Stimulated activated CD4-positive, alpha-beta T cell treated with anti-CD3 and anti-CD28 coated beads, Interleukin-15, amount 100 ng/mL, for 48 hours (primary cell): ENCODE measurements at regions not wholly inside any gene's neighbourhood (a gene's known extent, or its start where the extent isn't known, plus 50 kb on each side); places are given as distances from the start of the nearest gene placed in this dataset.

ENCODE experiments used
- DNase-seq, 2 donors: peaks; one replicate each; pipeline ENCODE4 v3.0.0-alpha.2; 2020; ENCODE audit warnings: low read depth in 2 of 2

DNA sequence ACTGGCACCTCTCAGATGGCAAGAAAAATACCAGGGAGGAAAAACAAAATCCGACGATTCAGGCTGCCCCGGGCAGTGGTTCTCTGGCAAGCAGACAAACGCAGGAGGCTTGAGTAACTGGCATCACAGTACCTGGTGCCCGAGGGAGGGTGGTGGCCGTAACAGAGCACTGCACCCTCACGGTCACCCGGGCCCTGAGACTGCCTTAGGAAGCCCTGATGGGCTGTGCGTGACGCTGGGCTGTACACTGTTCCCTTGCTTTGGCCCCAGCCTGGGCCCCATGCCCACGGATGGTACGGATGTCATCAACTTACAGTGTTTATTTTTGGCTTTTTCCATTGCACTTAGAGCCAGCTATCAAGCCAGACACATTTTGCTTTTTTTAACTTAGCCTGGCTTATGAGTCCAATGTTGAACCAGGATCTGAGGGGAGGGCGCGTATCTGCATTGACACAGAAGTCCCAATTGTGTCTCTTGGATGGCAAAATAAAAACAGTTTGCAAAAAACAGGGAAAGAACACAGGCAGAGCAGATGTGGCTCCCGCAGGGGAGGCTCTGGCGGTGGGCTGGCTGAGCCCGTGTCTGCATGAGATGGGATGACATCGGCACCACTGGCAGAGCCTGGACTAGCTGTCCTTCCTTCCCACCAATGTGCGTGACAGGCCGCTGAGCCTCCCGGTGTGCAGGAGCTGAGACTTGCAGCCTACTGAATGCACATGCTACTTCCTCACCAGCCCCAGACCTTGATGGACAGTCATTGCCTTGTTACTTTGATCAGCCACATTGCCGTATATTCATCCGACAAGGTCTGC lies 287.7 kb downstream of the FOXL1 start:
- no peak for DNase-seq

GRCh38 chr16:86866986-86867722 lies 288.8 kb downstream of the FOXL1 start:
- DNase-seq: no peak

DNA sequence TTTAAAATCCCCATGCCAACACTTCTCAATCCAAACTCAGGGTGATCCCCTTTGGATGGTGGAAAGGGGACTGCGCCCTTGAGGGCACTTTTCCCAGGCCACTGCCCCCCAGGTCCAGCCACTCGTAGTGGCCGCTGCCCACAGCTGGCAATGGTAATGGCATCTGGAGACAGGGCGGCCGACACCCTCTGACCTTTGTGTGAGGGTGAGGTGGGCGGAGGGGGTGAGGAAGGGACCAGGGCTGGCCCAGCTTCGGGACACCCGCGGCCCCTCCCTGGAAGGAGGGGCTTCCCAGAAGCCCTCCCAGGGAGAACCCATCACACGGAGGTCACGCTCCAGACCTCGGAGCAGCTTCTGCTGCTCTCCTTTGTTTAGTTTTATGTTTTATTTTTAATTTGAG lies 289.7 kb downstream of the FOXL1 start:
- DNase-seq: no peak

DNA sequence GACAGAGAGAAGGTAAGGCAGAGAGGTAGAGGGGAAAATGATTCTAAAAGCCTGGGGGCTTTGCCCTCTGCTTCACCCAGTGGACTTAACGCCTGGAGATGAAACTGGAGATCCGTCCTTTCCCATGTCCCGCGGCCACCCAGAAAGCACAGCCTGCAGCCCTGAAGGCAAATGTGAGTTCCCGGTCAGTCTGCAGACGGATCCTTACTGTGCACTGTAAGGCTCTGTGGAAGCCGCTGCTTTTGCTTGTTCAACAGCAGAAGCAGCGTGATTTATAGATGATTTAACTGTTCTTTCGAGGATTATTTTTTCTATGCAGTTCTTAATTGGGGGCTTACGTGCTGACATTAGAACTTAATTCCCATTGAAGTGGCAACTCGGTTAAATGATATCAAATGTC lies 290.4 kb downstream of the FOXL1 start:
- DNase-seq: no peak

GRCh38 chr16:86869288-86870022 lies 291.1 kb downstream of the FOXL1 start:
- DNase-seq: no peak

DNA sequence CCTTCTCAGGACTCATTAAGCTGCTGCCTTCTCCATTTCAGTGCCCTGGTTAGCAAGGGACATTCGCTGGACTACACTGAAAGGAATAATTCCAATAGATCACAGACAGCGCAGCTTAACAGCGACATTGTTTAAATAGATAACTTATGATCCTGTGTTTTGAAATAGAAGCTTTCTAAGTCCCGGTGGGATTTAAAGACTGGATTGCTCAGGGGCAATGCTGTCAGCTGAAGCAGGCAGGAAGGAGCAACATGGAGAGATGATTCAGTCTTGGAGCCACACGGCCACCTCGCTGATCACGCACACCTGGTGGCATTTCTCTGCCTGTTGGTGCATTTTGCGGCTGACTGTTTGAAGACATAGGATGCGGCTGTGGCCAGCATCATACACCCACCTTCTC lies 292.0 kb downstream of the FOXL1 start:
- no peak for DNase-seq

DNA sequence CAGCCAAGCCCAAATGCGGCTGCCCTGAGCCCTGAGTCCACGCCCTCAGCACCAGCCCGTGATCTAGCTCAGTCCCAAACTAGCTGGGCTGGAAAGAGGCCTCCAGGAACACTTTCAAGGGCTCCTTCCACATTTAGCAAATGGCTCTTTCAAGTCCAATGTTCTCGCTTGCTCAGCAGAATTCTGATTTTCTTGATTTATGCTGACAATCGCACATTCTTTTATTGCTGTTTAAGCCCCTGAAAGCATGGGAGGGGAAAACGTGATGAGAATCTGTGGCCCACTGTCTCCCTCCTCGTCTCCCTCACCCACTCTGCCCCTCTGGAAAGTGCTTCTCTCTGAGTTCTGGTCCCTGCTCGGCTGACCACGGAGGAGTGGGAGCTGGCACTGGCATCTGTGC lies 293.8 kb downstream of the FOXL1 start:
- no peak for DNase-seq

- no peak for DNase-seq
These were observed 294.5 kb downstream of the FOXL1 start for GRCh38 chr16:86872833-86873232.

GRCh38 chr16:86874141-86874540 lies 295.8 kb downstream of the FOXL1 start:
- peak in 1 of 2 donors; percentile 14 for DNase-seq

DNA sequence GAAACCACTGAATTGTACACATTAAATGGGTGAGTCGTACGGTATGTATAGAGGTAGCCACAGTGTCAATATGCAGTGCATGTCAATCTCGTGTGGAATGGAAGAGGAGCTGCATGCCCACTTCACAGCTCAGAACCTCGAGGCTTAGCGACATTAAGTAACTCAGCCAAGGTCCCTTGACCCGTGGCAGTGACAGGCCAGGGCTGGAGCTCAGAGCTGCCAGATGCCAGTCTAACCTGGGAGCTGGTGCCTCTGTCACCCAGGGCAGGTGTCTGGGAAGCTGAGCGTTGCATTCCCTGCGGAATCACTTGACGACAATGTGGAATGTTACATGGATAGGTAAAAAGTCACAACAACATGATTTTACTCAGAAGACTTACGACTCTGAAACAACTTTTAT lies 298.1 kb downstream of the FOXL1 start:
- no peak for DNase-seq

DNA sequence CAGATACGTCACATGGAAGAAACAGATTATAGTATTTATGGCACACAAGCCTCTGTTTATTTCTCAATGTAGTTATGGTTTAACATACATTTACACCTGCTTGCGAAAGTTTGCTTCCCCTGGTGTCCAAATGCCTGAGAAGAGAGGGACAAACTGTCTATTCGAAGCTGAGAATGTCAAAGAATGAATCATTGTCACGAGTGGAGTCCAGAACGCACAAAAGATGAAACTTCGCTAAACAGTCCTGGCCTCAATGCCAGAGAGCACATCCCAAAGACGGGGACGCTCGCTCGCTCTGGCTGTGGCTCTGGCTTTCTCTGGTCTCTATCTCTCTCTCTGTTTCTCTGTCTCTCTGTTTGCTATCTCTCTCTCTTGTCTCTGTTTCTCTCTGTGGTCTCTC lies 298.8 kb downstream of the FOXL1 start:
- no peak for DNase-seq

DNA sequence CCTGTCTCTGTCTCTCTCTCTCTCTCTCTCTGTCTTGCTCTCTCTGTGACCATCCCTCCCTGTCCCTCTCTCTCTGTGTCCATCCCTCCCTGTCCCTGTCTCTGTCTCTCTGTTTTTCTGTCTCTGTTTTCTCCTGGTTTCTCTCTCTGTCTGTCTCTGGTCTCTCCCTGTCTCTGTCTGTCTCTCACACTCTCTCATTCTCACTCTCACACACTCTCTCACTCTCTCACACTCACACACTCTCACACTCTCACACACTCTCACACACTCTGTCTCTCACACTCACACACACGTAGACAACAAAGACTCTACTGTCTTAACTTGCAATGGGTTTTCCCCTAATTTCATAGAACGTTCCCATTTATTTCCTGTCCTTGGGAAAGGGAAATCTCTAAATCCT lies 299.5 kb downstream of the FOXL1 start:
- no peak for DNase-seq

DNA sequence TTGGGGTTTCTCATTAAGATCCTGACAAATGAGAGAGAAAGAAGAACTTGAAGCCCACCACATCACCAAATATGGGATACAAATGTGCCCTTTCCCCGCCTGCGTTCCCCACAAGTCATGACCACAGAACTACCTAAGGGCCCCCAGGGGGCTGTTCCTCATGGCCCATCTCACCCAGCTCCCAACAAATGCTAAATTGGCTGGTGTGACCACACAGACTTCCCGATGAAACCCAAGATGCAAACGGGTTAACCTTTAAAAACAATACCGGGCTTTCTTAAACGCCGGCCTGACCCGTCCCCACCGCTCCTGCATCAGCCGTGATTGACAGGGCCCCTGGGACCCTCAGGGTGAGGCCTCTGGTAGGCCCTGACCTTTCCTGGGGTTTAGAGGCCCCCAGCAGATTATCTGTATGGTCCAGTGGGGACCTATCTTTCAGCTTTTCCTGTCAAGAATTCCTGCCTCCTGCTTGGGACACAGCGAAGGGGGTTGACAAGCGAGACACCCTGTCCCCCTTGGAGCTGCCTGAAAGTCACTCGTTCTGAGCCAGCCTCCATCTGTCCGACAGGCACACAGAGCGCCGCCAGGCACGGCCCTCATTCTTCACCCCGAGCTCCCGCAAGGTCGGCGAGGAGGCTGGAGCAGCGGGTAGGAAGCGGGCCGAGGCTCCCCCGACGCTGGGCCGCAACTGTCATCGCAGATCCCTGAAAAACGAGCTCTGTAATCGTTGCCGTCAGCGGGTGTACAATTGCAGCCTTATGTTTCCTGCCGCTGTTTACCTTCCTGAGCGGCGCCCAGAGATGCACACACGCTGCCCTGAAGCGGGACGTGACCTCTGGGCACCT lies 300.1 kb downstream of the FOXL1 start:
- no peak for DNase-seq

GRCh38 chr16:86879268-86879667 lies 300.9 kb downstream of the FOXL1 start:
- DNase-seq: no peak

DNA sequence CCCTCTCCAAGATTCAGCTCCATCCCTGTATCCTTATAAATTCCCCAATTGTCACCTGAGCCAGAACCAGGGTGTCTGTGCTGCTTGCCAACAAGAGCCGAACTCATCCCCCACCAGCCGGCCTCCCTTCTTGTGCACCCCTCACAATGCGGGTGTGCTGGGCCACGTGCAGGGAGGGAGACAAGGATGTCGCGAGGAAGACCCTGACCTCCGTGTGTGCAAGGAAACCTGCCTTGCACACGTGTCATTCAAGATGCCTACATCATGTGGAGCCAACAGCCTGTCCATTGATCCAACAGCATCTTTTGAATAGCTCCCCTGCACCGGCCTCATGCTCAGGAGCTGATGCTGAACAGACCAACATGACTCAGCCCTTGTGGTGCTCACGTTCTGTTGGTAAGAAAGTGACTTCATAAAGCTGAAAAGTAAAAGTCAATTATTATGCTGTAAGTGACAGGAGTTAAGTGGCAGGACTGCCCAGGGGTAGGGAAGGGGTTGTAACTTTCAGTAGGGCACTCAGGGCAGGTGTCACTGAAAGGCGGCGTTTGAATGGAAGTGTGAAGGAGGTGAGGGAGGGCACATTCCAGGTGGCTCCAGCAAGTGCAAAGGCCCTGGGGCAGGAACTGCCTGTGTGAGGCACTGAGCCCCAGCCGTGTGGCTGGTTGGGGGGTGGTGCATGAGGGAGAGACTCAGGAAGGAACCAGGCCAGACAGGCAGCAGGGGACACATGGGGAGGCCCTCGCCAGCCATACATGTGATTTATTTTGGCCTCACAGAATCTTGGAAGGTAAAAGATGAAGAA lies 302.2 kb downstream of the FOXL1 start:
- no peak for DNase-seq

GRCh38 chr16:86881118-86881510 lies 302.8 kb downstream of the FOXL1 start:
- DNase-seq: no peak

DNA sequence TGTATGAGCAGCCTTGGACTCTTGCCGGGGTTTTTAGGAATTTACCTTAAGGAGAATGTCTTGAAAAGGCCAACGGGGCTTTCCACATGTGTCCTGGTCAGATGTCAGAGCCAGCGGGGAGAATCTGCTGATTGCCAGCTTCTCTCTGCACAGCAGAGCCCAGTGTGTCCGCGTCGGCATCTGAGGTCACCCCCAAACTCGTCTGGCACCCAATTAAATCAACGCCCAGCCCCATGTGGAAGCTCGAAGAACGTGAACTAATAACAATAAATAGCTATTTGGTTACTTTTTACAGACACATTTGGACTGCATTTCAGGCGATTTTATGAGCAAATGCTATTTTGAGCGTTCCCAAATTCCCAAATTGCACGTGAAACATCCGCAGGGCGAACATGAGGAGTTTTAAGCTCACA lies 303.5 kb downstream of the FOXL1 start:
- DNase-seq: no peak

- DNase-seq: no peak
These were observed 304.4 kb downstream of the FOXL1 start for GRCh38 chr16:86882586-86883280.

DNA sequence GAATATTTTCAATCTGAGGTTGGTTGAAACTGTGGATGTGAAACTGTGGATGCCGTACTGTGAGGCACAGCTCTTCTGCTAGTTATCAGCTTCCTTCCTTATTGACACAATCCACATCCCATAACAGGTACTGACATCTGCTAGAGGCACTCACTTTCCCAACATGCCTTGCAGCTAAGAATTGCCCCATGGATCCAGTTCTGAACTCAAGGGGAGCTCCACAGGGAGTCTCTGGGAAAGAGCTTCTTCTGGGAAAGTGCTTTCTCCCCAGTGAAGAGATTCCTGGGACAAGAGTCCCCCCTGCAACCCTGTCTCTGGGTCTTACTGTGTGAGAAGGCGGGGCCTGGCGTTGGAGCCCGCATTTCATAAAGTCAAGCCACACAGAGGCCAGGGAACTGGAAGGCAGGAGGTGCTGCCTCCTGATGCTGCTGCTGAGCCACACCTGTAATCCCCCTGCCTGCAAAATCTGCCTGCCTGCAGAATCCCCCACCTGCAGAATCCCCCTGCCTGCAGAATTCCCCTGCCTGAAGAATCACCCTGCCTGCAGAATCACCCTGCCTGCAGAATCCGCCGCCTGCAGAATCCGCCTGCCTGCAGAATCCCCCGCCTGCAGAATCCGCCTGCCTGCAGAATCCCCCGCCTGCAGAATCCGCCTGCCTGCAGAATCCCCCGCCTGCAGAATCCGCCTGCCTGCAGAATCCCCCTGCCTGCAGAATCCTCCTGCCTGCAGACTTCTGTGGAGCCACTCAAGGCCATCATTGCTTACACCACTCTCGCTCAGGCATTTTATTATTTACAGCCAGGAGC lies 305.4 kb downstream of the FOXL1 start:
- DNase-seq: no peak

GRCh38 chr16:86884390-86884650 lies 306.0 kb downstream of the FOXL1 start:
- no peak for DNase-seq
